Kidney (tissue), 13 donors: ENCODE measurements at regions not wholly inside any gene's neighbourhood (a gene's known extent, or its start where the extent isn't known, plus 50 kb on each side); places are given as distances from the start of the nearest gene placed in this dataset.

Source experiments
- DNase-seq, 5 donors: peaks; one replicate each; pipeline ENCODE4 v3.0.0-alpha.2; 2013 to 2020
- FAIRE-seq: peaks from 2 replicates; lab custom pipeline; 2012; peaks lifted over from hg19 to GRCh38; lab: Jason Lieb, UNC
- H3K27ac ChIP-seq, 2 donors: one replicate each; pipeline ENCODE4 v1.7.0; 2013; ENCODE audit warnings: low read depth in 2 of 2, low read length in 2 of 2, inconsistent platforms in 1 of 2
- H3K27me3 ChIP-seq: one replicate; pipeline ENCODE4 v1.7.1; 2013; ENCODE audit warnings: low read length, inconsistent platforms; ENCODE audit not compliant: control insufficient read depth, insufficient read depth
- H3K36me3 ChIP-seq, 3 donors: one replicate each; pipeline versions ENCODE4 v1.7.0 to v1.7.1; 2013; ENCODE audit warnings: low read length in 3 of 3, control low read depth in 1 of 3, inconsistent platforms in 1 of 3; ENCODE audit not compliant: insufficient read depth in 3 of 3, control insufficient read depth in 2 of 3
- H3K4me1 ChIP-seq, 3 donors: one replicate each; pipeline versions ENCODE4 v1.7.0 to v1.7.1; 2013; ENCODE audit warnings: low read length in 3 of 3, inconsistent platforms in 1 of 3, low read depth in 1 of 3; ENCODE audit not compliant: control insufficient read depth in 2 of 3, insufficient read depth in 2 of 3
- H3K4me3 ChIP-seq, 3 donors: one replicate each; pipeline versions ENCODE4 v1.7.0 to v1.8.1; 2013; ENCODE audit warnings: low read length in 3 of 3, control low read depth in 1 of 3, inconsistent platforms in 1 of 3
- H3K9ac ChIP-seq, 3 donors: one replicate each; pipeline versions ENCODE4 v1.7.0 to v1.7.1; 2013; ENCODE audit warnings: low read length in 3 of 3, control low read depth in 1 of 3, inconsistent platforms in 1 of 3
- H3K9me3 ChIP-seq, 3 donors: one replicate each; pipeline versions ENCODE4 v1.7.0 to v1.7.1; 2013; ENCODE audit warnings: low read length in 3 of 3, control low read depth in 1 of 3, inconsistent platforms in 1 of 3; ENCODE audit not compliant: control insufficient read depth in 2 of 3, insufficient read depth in 1 of 3
- intact Hi-C: fragments of 100-400 bp; cut with DNase I; formaldehyde crosslinking; loops from one replicate; pipeline ENCODE4 v1.11.1; 2022
- TF ChIP-seq, protein P1 (sequence below): IDR thresholded peaks from 3 replicates; pipeline ENCODE4 v1.5.1; 2012; ENCODE audit warnings: mild to moderate bottlenecking, moderate library complexity, borderline replicate concordance; ENCODE audit not compliant: insufficient read depth; ENCODE audit errors: extremely low read depth
- donor health status: control.
- donor health status: control.
- donor health status: control.
- donor health status: control.
- donor health status: control.
- donor health status: DM: yes; HTN: yes; CAD: no.
- donor health status: Normal renal cell carcinoma (clear cell type).

DNA sequence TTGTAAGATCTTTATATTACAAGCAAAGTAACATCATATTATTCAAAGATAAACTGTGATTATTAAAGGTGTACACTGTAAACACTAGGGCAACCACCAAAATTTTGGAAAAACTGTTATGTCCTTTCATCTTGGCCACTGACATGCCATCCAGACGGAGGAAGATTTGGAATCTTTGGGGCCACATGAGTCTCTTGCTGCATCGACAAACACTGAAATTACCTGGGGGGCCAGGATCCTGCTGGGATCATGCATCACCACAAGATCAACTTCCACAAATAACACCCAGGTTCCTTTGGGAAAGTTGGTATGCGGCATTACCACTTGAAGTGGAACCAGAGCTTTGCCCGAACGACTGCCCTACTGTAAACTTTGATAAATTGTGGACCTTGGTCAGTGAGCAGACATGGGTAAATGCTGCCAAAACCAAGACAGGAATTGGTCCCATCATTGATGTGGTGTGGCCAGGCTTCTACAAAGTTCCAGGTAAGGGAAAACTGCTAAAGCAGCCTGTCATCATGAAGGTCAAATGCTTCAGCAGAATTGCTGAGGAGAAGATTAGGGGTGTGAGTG lies 110.6 kb upstream of the UXS1 start:
- Histone ChIP-seq H3K9ac (no peak overlapping the region), H3K36me3 (no peaks in the 10 kb centered on the region), H3K9me3 (no peaks in the 10 kb centered on the region), H3K4me3 (no peak overlapping the region), H3K4me1 (no peaks in the 10 kb centered on the region), H3K27ac (no peak overlapping the region), H3K27me3 (no peaks in the 10 kb centered on the region)
- no peak for FAIRE-seq
- TF ChIP-seq, protein P1, sequence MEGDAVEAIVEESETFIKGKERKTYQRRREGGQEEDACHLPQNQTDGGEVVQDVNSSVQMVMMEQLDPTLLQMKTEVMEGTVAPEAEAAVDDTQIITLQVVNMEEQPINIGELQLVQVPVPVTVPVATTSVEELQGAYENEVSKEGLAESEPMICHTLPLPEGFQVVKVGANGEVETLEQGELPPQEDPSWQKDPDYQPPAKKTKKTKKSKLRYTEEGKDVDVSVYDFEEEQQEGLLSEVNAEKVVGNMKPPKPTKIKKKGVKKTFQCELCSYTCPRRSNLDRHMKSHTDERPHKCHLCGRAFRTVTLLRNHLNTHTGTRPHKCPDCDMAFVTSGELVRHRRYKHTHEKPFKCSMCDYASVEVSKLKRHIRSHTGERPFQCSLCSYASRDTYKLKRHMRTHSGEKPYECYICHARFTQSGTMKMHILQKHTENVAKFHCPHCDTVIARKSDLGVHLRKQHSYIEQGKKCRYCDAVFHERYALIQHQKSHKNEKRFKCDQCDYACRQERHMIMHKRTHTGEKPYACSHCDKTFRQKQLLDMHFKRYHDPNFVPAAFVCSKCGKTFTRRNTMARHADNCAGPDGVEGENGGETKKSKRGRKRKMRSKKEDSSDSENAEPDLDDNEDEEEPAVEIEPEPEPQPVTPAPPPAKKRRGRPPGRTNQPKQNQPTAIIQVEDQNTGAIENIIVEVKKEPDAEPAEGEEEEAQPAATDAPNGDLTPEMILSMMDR: no peak
- intact Hi-C loops: no loop called here
- no peak for DNase-seq

DNA sequence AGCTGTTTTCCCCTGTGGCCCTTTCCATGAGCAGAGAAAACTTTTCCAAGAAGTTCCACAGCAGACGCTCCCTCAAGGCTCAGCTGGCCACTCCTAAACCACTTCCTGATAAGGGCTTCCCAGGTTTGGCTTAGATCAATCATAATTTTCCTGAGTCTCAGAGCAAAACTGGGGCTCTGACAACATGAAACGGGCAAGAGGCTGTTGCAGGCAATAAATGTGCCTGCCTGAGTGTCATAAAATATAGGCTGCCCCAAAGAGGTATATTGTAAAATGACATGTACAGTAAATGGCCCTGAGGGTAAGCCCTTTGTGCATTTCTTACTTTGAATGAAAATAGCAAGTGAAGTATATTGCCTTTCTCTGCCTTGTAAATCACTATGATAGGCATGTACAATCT lies 105.6 kb upstream of the UXS1 start:
- TF ChIP-seq, protein P1: no peak
- H3K4me3 ChIP-seq: no peak overlapping the region
- DNase-seq (no peak), FAIRE-seq (no peak)
- H3K27ac ChIP-seq: no peak overlapping the region
- H3K27me3 ChIP-seq: no peaks in the 10 kb centered on the region
- H3K4me1 ChIP-seq: no peaks in the 10 kb centered on the region
- no peaks in the 10 kb centered on the region for H3K9me3 ChIP-seq
- no peak overlapping the region for H3K9ac ChIP-seq
- no peaks in the 10 kb centered on the region for H3K36me3 ChIP-seq
- intact Hi-C loops: no loop called here

DNA sequence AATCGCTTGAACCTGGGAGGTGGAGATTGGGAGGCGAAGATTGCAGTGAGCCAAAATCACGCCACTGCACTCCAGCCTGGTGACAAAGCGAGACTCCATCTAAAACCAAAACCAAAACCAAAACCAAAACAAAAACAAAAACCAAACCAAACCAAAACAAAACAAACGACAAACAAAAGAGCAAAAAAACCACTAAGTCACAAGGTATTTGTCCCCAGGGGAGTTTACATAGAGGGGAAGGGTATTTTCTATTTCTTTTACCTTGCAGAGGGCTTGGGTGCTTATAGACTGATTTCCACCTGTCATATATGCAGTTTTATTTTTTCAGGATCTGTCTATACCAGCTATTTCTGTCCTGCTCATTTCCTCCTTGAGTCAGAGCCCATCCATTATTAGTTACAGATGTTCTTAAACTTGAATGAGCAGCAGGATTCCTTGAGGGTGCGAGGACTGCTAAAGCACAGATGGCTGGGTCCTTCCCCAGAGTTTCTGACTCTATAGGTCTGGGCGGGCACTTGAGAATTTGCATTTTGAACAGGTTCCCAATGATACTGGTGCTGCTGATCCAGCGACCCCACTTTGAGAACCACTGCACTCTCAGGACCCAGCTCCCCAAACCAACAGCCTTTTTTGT lies 102.2 kb upstream of the UXS1 start:
- no peak overlapping the region for H3K9ac ChIP-seq
- H3K36me3 ChIP-seq: no peaks in the 10 kb centered on the region
- DNase-seq: no peak
- intact Hi-C loops: no loop called here
- FAIRE-seq: no peak
- TF ChIP-seq, protein P1: no peak
- H3K9me3 ChIP-seq: no peaks in the 10 kb centered on the region
- no peaks in the 10 kb centered on the region for H3K27me3 ChIP-seq
- no peak overlapping the region for H3K27ac ChIP-seq
- H3K4me3 ChIP-seq: no peak overlapping the region
- no peaks in the 10 kb centered on the region for H3K4me1 ChIP-seq
